ENCODE measurements at regions not wholly inside any gene's neighbourhood (a gene's known extent, or its start where the extent isn't known, plus 50 kb on each side); places are given as distances from the start of the nearest gene placed in this dataset.

- no peak for TF ChIP-seq EP300 (IDR thresholded peaks at IDR 0.05; ENCODE audit: borderline replicate concordance)
- TF ChIP-seq EGR1 (IDR thresholded peaks at IDR 0.05), result no peak
- no peak for TF ChIP-seq MAX (IDR thresholded peaks at IDR 0.05)
- no peak for TF ChIP-seq YY1 (IDR thresholded peaks at IDR 0.05; ENCODE audit: low read depth)
Observed at GRCh38 chr5:173669483-173669882, 53.0 kb upstream of the BOD1 start.
